Middle frontal gyrus (tissue), 1 donor: ENCODE measurements at regions not wholly inside any gene's neighbourhood (a gene's known extent, or its start where the extent isn't known, plus 50 kb on each side); places are given as distances from the start of the nearest gene placed in this dataset.
"Not testable (repeated sequence)": the region's sequence is repeated elsewhere in the genome, so short reads cannot be mapped to it uniquely, and the experiment has no call there.

Source experiments
- DNase-seq: peaks from one replicate; pipeline ENCODE4 v3.0.0-alpha.2; 2015; ENCODE audit warnings: low spot score; ENCODE audit errors: extremely low spot score

DNA sequence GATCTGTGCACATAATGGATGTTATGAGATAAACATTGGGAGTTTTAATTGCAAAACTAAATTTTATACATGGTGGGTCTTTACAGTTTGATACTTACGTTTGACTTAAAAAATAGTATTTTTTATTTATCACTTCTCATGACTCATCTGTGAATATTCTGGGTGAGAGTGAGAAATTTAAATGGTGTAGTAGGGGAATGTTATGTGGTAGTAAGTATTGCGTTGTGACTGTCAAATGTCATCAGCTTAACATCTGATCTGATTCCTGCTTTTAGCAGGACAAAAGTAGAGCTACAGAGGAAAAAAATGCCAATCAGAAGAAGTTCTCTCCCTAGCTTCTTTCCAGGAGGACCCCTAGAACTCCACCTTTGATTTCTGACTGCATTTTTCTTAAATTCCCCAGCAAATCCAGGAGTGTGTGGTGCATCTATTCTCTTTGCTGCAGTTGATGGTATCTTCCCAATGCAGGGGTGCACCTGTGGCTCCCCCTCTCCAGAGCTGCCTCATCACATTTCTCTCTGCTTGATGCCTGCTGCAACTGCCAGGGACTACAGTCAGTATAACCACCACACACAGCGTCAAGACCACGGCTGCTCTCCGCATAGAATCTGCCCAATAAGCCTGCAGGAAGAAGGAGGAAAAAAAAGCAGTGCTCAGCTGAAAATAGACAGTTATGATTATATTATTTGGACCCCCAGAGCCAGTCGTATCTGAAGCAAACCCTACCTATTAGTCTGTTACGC lies 151.3 kb upstream of the THUMPD2 start:
- DNase-seq = no peak

DNA sequence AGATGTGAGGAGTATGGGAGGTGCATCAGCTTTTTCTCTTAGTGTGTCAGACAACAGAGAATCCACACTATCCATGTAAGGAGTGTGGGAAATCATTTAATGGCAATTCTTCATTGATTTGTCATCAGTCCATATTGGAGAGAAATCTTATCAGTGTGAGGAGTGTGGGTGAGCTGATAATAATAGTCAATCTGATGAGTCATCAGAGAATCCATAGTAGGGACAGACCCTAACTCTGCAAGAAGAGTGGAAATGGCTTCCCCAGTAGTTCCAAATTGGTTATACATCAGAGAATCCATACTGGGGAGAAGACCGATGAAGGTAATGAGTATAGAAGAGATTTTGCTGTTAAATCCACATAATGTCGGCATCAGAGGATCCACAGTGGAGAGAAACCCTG lies 150.5 kb upstream of the THUMPD2 start:
- no peak for DNase-seq

DNA sequence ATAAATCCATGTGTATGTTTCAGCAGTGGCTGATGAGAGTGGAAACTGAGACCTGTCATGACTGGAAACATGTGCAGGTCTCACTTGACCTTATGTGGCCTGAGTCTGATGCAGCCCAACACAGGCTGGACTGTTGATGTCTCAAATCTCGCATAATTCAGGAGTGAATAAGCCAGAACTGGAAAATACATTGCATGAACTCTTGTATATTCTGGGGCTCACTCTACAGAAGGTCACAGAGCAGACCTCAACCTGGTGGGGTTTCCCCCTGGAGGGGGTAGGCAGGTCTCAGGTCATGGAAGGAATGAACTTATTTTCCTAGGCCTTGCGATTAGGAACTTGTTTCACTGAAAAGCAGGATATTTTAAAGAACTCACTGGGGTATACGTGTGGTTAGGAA lies 146.3 kb upstream of the THUMPD2 start:
- DNase-seq = no peak

DNA sequence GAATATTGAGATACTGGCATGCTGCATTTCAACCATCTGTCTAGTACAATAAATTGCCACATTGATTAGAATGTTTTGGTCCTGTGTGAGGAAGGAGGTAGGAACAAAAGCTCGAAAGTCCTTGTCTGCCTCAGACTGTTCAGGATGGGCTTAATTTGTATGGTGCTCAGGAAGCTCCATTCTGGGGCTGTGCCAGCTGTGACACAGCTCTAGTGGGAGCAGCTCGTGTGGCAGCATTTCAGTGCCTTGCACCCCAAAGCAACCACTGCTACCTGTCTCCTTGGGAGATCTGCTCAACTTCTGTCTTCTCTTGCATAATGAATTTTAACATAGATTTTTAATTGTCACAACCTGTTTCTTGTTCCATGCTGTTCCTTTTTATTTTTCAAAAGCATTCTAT lies 144.4 kb upstream of the THUMPD2 start:
- no peak for DNase-seq

DNA sequence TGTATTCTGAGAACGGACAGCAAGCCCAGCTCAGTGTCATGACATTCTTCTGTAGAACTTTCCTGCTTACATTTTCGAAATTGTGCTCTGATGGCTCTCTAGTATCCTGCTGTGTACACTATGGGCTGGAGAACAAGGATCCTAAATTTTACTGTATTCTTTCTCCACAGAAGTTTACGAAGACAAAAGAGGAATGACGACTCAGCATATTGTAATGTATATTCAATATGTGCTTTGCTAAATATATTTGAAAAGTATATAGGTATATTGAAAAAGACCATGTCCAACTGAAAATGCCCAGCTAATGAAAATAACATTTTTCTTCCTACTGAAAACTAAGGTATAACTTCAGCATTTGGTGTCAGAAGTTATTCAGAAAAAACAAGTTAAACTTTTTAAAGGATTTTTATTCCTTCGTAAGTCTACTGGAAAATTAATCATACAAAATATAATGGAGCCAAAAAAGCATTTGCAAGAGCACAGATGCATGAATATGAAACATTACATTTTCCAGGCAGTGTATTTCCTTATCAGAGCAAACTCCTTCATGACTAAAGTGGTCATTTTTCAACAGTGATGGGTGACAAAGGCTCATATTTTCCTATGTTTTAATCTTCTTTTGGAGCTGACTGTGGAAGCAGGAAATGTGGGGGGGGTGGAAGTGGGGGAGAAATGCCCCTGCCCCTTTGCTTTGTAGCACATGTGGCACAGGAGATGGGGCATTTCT lies 143.8 kb upstream of the THUMPD2 start:
- no peak for DNase-seq

DNA sequence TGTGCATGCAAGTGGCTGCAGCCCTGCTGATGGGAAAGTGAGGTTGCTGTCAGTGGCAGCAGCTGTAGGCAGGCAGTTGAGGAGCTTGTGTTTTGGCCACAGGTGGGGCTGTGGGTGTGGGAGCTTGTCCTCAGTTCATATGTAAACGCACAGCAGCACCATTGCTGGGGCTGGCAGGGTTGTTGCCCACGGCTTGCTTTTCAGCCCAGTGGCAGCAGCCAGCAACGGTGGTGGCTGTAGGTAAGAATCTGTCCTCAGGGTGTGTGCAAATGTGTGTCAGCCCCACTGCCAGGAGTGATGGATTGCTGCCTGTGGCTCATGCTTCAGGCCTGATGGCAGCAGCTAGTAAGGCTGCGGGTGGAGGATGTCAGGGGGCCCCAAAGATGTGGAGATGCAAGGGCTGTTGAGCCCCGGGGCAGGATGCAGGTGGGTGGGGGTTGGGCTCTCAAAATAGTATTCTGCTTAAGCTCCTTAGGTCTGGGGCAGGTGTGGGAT lies 141.3 kb upstream of the THUMPD2 start:
- no peak for DNase-seq

DNA sequence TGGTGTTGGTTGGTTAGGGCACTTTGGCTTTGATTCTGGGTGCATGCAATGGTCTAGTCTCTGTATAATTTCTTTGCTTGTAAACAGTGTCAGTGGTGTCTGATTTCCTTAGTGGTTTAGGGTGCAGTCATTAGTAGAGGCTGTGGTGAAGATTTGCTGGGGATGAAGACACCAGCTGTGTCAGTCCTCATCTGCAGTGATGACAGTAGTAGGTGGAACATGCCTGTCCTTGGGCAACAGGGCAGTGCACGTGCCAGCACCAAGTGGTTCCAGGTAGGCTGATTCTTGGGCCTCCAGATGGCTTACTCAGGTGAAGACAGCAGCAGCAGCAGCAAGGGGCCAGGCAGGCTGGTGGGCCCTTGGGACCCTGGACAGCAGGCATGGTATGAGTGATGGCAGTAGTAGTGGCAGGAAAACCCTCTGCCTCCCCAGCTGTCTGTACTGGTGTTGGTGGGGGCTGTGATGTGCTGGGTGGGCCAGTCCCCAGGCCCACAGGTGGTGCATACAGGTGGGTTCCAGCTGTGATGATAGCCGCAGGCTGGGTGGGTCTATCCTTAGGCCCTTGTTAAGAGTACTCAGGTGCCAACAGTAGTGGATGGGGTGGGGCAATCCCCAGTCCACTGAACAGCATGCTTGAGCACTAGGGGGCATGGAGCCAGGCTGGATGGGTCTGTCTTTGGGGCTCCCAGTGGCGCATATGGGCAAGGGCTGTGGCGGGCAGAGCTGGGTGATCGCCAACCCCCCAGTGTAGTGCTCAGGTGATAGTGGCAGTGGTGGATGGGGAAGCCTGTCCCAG lies 140.7 kb upstream of the THUMPD2 start:
- no peak for DNase-seq

DNA sequence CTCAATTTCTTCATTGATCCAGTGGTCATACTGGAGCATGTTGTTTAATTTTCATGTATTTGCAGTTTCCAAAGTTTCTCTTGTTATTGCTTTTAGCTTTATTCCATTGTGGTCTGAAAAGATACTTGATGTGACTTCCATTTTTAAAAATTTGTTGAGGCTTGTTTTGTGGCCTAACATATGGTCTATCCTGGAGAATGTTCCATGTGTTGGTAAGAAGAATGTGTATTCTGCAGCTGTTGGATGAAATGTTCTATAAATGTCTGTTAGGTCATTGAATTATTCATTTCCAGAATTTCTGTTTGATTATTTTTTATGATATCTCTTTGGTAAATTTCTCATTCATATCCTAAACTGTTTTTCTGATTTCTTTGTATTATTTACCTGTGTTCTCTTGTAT lies 139.8 kb upstream of the THUMPD2 start:
- DNase-seq = no peak

DNA sequence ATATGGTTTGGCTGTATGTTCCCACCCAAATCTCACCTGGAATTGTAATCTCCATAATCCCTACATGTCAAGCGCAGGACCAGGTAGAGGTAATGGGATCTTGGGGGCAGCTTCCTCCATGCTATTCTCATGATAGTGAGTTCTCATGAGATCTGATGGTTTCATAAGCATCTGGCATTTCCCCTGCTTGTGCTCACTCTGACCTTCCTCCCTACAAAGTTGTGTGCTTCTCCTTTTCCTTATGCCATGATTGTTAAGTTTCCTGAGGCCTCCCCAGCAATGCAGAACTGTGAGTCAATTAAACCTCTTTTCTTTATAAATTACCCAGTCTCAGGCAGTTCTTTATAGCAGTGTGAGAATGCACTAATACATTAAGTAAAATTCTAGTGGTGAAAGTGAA lies 138.3 kb upstream of the THUMPD2 start:
- not testable (repeated sequence) for DNase-seq

DNA sequence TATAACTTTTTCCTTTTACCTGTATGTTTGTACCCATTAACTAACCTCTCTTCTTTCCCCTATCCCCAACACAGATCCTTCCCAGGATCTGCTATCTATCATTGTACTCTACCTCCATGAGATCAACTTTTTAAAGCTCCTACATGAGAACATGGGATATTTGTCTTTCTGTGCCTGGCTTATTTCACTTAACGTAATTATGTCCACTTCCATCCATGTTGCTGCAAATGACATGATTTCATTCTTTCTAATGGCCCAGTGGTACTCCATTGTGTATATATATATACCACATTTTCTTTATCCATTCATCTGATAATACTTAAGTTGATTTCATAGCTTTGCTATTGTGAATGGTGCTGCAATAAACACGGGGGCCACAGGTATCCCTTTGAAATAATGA lies 135.9 kb upstream of the THUMPD2 start:
- DNase-seq = no peak

DNA sequence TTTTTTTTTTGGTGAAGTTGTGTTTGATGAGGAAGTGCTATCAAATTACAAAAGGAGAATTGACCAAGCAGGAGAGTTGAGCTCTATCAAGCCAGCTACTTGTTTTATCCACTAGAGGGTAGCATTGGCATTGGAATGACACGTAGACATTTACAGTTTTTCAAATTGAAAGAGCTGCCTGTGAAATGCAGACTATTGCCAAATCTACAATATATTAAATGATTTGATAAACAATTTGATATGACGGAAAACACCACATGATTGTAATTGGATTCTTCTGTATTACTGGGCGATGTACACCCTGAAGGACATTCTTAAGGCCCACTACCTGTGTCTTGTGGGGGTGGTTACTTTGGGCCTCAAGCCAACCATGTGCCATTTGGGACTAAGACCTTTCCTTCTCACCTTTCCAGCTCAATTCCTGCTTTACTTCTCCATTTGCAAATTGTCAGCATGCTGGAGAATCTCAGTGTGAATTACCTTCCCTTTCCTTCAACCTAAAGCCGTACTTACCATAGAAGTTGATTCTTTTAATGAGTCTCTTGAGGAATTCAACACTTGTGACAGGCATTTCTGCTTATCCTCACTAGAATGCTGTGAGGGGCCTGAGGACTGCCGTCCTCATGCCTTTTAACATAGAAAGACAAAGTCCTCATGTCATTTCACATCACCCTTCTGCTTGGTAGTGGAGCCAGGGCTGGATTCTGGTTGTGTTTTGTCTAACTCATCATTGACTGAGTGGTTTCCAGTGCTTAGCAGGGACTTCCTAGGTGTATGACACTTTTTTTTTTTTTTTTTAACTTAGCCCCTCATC lies 134.8 kb upstream of the THUMPD2 start:
- DNase-seq = peak; percentile 21

DNA sequence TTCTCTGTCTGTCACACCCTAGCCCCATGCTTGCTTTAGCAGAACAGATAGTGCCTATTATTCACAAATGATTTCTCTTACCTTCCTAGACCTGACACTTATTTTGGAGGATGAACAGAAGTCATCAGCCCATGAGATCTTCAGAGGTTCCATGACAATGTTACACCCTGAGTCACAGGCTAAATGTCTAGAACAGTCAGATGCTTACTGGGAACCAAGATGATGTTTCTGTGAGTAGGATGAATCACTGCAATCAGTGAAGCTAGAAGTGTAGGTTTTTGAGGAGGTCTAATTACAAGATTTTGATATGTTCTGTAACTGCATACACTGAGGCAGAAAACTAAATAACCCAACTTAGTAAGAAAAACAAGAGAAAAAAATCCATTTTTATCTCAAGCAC lies 123.0 kb upstream of the THUMPD2 start:
- DNase-seq = no peak

DNA sequence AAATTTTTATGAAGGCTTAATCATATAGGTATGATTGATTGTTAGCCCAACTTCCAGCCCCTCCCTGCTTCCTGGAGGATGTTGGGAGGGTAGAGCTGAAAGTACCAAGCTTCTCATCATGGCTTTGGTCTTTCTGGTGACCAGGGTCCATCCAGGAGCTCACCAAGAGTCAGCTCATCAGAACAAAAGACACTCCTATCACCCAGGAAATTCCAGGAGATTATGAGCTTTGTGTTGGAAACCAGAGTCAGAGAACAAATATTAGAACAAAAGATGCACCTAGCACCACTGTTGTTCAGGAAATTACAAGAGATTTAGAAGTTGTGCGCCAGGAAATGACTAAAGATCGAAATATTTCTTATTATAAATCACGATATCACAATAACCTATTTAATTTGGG lies 119.9 kb upstream of the THUMPD2 start:
- no peak for DNase-seq

DNA sequence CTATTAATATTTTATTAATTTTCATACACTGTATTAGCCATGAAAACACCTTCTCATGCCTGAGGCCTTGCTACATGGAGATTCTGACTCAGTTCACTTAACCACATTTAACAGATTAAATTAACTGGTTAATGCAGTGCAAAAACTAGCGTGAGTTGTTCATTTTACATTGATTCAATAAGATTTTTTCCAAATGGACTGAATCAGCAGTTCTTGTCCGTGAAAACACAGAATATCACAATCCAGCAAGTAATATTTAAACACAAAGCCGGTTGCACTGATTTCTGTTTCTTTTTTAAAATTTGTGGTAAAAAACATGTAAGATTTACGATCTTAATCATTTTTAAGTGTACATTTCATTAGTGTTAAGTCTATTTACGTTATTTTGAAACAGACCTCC lies 118.2 kb upstream of the THUMPD2 start:
- DNase-seq = no peak

DNA sequence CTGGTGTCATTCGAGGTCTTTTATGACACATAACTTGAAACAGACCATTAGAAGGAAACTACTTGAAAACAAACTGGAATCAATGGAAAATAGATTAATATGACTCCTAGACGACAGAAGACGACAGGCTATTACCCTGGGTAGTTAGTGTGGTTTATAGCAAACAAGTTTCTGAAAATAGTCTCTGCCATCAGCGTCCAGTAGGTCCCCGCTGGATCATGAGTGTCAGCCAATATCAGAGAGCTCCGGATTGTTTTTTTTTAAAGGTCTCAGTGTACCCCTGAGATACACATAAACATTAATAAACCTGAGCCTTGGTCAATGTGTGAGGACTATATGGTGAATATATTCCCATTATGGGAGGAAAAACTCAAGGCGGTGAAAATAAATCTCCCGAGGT lies 115.0 kb upstream of the THUMPD2 start:
- DNase-seq = no peak

DNA sequence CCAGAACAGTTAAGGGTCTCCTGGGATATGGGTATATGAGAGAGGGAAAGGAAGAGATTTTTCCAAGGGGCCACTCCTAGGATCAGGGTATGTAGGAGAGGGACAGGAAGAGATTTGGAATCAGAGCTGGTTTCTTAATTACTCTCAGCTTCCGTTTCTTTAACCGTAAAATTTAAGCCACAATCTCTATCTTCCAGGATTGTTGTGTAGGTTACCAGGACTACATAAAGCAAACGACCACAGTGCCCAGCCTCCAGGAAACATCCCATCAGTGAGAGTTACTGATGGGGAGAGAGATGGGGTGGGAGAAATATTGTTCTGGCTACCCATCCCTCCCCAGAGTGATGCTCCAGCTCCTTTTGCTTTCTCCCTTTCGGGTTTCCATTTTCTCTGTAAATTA lies 114.6 kb upstream of the THUMPD2 start:
- DNase-seq = no peak

DNA sequence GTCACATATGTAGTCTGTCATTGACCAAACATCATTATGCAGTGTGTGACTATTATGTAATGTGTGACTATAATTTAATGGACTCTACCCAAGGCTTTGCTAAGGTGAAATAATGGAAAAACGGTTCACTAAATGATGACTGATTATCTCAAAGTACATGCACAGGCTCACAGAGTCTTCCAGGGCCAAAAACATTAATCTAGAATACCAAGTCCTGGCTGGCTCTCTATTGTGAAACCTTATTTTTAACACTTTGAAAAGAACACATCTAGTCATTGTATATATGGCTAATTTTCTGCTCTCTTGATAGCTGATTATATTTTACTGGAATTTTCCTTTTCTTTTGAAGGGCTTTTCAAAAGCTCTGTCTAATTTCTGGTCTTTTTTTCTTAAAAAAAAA lies 102.9 kb upstream of the THUMPD2 start:
- DNase-seq = no peak

DNA sequence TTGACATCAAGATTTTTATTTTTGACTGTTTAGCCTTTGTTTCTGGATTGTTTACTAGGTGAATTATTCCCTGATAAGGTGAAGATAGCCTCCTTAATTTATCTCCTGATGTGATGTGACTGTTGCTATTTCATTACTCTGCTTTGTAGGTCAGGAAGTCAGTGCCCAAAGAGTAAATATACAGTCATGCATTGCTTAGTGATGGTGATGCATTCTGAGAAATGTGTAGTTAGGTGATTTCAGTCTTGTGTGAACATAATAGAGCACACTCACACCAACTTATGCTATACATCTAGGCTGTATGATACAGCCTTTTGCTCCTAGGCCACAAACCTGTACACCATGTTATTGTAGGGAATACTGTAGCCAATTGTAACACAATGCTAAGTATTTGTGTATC lies 102.4 kb upstream of the THUMPD2 start:
- no peak for DNase-seq

DNA sequence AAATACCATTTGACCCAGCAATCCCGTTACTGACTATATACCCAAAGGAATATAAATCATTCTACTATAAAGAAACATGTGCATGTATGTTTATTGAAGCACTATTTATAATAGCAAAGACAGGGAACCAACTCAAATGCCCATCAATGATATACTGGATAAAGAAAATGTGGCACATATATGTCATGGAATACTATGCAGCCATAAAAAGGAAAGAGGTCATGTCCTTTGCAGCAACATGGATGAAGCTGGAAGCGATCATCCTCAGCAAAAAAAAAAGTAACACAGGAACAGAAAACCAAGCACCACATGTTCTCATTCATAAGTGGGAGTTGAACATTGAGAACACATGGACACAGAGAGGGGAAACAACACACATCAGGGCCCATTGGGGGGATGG lies 99.9 kb upstream of the THUMPD2 start:
- DNase-seq = not testable (repeated sequence)

DNA sequence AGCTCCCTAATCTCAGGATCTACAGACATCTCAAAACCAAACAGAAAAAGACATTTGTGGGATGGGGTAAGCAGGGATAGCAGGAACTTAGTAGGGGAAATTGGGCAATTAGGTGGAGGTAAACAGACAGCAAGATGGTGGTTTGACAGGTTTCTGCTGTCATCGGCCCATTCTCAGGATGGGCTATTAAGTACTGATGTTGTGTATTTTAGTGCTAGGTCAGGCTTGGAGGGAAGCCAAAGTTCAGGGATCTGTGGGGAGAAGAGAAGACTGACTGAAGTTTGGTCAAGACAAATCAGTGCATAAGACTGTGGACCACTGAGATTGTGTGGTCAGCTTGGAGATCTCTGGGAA lies 96.8 kb upstream of the THUMPD2 start:
- DNase-seq = no peak

DNA sequence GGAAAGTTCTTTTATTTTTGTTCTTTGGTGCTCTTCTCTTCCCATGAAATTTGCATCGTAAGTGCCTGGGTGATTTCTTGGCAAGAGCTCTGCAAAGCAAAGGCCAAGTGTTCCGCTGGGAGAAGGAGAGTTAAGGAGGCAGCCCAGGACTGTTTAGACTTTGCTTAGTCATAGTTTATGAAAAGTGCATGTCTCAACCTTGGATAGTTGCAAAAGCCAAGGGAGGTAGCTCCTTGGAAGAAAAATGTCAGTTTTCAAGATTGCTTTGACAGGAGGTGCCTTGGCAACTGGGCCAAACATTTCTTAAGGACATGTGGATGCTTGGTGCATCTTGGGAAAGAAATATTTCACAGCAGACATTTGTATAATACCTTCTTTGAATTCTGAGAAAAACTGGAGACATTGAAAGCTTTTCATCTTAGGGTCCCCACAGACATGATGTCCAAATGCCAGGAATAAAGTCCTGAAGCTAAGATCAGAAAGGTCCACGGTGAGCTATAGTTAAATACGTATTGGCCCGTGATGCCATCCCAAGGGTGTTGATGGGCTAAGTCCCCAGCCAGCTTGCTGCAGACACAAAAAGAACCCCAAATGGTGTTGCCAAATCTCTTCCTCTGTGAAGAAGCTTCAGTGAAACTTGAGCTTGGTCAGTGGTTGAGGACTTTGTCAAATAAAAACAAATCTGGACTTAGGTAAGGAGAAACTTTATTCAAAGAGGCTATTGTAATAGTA lies 96.3 kb upstream of the THUMPD2 start:
- DNase-seq = no peak
